ENCODE measurements at regions not wholly inside any gene's neighbourhood (a gene's known extent, or its start where the extent isn't known, plus 50 kb on each side); places are given as distances from the start of the nearest gene placed in this dataset.

DNA sequence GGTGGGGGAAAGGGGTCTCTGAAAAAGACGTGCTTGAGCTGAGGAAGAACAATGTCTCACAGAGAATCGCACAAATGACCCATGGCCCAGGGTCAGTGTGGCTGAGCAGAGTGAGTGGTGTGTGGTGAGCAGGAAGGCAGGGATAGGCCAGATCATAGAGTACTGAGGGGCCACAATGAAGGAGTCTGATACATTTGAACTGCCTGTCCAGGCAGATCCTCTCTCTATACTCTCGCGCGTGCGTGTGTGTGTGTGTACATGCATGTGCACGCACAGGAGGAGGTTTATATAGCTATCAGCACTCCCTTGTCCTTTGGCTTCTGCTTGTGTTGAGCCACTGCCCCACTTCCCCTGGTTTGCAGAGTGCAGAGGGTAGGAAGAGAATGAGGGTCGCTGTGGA lies 294.0 kb downstream of the ZNF608 start:
- H3K27me3 ChIP-seq (ENCODE audit: control insufficient read depth in 4 of 4, insufficient read depth in 4 of 4, low read length in 3 of 4): no peaks in the 10 kb centered on the region
- H3K9ac ChIP-seq (ENCODE audit: low read depth in 1 of 2, low read length in 2 of 2): no peak overlapping the region
- no peaks in the 10 kb centered on the region for H3K4me1 ChIP-seq (ENCODE audit: control insufficient read depth in 4 of 4, insufficient read depth in 4 of 4, low read length in 3 of 4)
- WGBS: 91% methylated on average over 8 of the region's 8 CpGs
- H3K9me3 ChIP-seq (ENCODE audit: control insufficient read depth in 4 of 4, low read length in 3 of 4): no peaks in the 10 kb centered on the region
- no peak overlapping the region for H3K4me3 ChIP-seq (ENCODE audit: low read depth in 1 of 3, low read length in 3 of 3)
- H3K36me3 ChIP-seq (ENCODE audit: control insufficient read depth in 4 of 4, insufficient read depth in 3 of 4, low read depth in 1 of 4, low read length in 3 of 4): no peaks in the 10 kb centered on the region
- no peak overlapping the region for H3K27ac ChIP-seq (ENCODE audit: low read depth in 1 of 2, low read length in 2 of 2)
- no peak for TF ChIP-seq HNF4A (conservative IDR thresholded peaks at IDR 0.05)
- TF ChIP-seq, protein P1, sequence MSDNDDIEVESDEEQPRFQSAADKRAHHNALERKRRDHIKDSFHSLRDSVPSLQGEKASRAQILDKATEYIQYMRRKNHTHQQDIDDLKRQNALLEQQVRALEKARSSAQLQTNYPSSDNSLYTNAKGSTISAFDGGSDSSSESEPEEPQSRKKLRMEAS (IDR thresholded peaks at IDR 0.05): no peak
- no peak for TF ChIP-seq YY1 (IDR thresholded peaks at IDR 0.05)
- TF ChIP-seq RAD21 (IDR thresholded peaks at IDR 0.05): no peak
- no peak for TF ChIP-seq TAF1 (conservative IDR thresholded peaks at IDR 0.05)
- TF ChIP-seq ZBTB33 (IDR thresholded peaks at IDR 0.05): no peak
- TF ChIP-seq RXRA (IDR thresholded peaks at IDR 0.05): no peak
- no peak for TF ChIP-seq GABPA (IDR thresholded peaks at IDR 0.05 in 1 of 2, conservative IDR thresholded peaks at IDR 0.05 in 1 of 2)
- TF ChIP-seq, protein P2, sequence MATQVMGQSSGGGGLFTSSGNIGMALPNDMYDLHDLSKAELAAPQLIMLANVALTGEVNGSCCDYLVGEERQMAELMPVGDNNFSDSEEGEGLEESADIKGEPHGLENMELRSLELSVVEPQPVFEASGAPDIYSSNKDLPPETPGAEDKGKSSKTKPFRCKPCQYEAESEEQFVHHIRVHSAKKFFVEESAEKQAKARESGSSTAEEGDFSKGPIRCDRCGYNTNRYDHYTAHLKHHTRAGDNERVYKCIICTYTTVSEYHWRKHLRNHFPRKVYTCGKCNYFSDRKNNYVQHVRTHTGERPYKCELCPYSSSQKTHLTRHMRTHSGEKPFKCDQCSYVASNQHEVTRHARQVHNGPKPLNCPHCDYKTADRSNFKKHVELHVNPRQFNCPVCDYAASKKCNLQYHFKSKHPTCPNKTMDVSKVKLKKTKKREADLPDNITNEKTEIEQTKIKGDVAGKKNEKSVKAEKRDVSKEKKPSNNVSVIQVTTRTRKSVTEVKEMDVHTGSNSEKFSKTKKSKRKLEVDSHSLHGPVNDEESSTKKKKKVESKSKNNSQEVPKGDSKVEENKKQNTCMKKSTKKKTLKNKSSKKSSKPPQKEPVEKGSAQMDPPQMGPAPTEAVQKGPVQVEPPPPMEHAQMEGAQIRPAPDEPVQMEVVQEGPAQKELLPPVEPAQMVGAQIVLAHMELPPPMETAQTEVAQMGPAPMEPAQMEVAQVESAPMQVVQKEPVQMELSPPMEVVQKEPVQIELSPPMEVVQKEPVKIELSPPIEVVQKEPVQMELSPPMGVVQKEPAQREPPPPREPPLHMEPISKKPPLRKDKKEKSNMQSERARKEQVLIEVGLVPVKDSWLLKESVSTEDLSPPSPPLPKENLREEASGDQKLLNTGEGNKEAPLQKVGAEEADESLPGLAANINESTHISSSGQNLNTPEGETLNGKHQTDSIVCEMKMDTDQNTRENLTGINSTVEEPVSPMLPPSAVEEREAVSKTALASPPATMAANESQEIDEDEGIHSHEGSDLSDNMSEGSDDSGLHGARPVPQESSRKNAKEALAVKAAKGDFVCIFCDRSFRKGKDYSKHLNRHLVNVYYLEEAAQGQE (IDR thresholded peaks at IDR 0.05): no peak
- no peak for TF ChIP-seq ATF3 (IDR thresholded peaks at IDR 0.05)
- TF ChIP-seq, protein P3, sequence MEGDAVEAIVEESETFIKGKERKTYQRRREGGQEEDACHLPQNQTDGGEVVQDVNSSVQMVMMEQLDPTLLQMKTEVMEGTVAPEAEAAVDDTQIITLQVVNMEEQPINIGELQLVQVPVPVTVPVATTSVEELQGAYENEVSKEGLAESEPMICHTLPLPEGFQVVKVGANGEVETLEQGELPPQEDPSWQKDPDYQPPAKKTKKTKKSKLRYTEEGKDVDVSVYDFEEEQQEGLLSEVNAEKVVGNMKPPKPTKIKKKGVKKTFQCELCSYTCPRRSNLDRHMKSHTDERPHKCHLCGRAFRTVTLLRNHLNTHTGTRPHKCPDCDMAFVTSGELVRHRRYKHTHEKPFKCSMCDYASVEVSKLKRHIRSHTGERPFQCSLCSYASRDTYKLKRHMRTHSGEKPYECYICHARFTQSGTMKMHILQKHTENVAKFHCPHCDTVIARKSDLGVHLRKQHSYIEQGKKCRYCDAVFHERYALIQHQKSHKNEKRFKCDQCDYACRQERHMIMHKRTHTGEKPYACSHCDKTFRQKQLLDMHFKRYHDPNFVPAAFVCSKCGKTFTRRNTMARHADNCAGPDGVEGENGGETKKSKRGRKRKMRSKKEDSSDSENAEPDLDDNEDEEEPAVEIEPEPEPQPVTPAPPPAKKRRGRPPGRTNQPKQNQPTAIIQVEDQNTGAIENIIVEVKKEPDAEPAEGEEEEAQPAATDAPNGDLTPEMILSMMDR (IDR thresholded peaks at IDR 0.05; ENCODE audit: low read depth, low read length, missing input control): no peak
- no peak for DNase-seq (ENCODE audit: low spot score)

GRCh38 chr5:124451721-124452383 lies 294.6 kb downstream of the ZNF608 start:
- no peaks in the 10 kb centered on the region for H3K36me3 ChIP-seq (ENCODE audit: control insufficient read depth in 4 of 4, insufficient read depth in 3 of 4, low read depth in 1 of 4, low read length in 3 of 4)
- no peak overlapping the region for H3K27ac ChIP-seq (ENCODE audit: low read depth in 1 of 2, low read length in 2 of 2)
- H3K9ac ChIP-seq (ENCODE audit: low read depth in 1 of 2, low read length in 2 of 2): no peak overlapping the region
- no peaks in the 10 kb centered on the region for H3K9me3 ChIP-seq (ENCODE audit: control insufficient read depth in 4 of 4, low read length in 3 of 4)
- H3K4me3 ChIP-seq (ENCODE audit: low read depth in 1 of 3, low read length in 3 of 3): no peak overlapping the region
- whole genome bisulfite sequencing: 94% methylated on average over 7 of the region's 7 CpGs
- H3K27me3 ChIP-seq (ENCODE audit: control insufficient read depth in 4 of 4, insufficient read depth in 4 of 4, low read length in 3 of 4): no peaks in the 10 kb centered on the region
- H3K4me1 ChIP-seq (ENCODE audit: control insufficient read depth in 4 of 4, insufficient read depth in 4 of 4, low read length in 3 of 4): no peaks in the 10 kb centered on the region
- no peak for DNase-seq (ENCODE audit: low spot score)
- TF ChIP-seq ATF3 (IDR thresholded peaks at IDR 0.05) (no peak), FOXA1 (IDR thresholded peaks at IDR 0.05) (no peak), FOXA2 (IDR thresholded peaks at IDR 0.05) (no peak), GABPA (IDR thresholded peaks at IDR 0.05 in 1 of 2, conservative IDR thresholded peaks at IDR 0.05 in 1 of 2) (no peak), EGR1 (IDR thresholded peaks at IDR 0.05; ENCODE audit: low read depth in 2 of 2) (no peak), NR2F2 (IDR thresholded peaks at IDR 0.05) (no peak), SP1 (IDR thresholded peaks at IDR 0.05) (no peak), YY1 (IDR thresholded peaks at IDR 0.05) (no peak)
- TF ChIP-seq, protein P1 (IDR thresholded peaks at IDR 0.05): no peak
- TF ChIP-seq, protein P3 (IDR thresholded peaks at IDR 0.05; ENCODE audit: low read depth, low read length, missing input control): no peak
- TF ChIP-seq, protein P2 (IDR thresholded peaks at IDR 0.05): no peak
